ENCODE measurements at regions not wholly inside any gene's neighbourhood (a gene's known extent, or its start where the extent isn't known, plus 50 kb on each side); places are given as distances from the start of the nearest gene placed in this dataset.

GRCh38 chr5:147037515-147038205, 159.1 kb upstream of the PPP2R2B start:
- no peaks in the 10 kb centered on the region for H3K4me1 ChIP-seq
- no peak overlapping the region for H3K27ac ChIP-seq
- DNase-seq (ENCODE audit: low spot score in 2 of 2): no peak
- H3K9me3 ChIP-seq: no peaks in the 10 kb centered on the region
- H3K36me3 ChIP-seq: no peaks in the 10 kb centered on the region
- no peak overlapping the region for H3K4me3 ChIP-seq
- H3K27me3 ChIP-seq: no peaks in the 10 kb centered on the region
- 61% methylated on average over 3 of the region's 3 CpGs for WGBS
- no peak for TF ChIP-seq POLR2A (IDR thresholded peaks at IDR 0.05)

GRCh38 chr5:147040856-147041255, 162.3 kb upstream of the PPP2R2B start:
- H3K36me3 ChIP-seq: no peaks in the 10 kb centered on the region
- no peaks in the 10 kb centered on the region for H3K9me3 ChIP-seq
- no peaks in the 10 kb centered on the region for H3K4me1 ChIP-seq
- H3K27ac ChIP-seq: no peak overlapping the region
- 89% methylated on average over 3 of the region's 3 CpGs for WGBS
- H3K27me3 ChIP-seq: no peaks in the 10 kb centered on the region
- H3K4me3 ChIP-seq: no peak overlapping the region
- DNase-seq (ENCODE audit: low spot score in 2 of 2): no peak
- TF ChIP-seq CTCF (IDR thresholded peaks at IDR 0.05): no peak
- TF ChIP-seq EP300 (IDR thresholded peaks at IDR 0.05): no peak
- TF ChIP-seq POLR2AphosphoS5 (IDR thresholded peaks at IDR 0.05): no peak
- TF ChIP-seq POLR2A (IDR thresholded peaks at IDR 0.05): no peak

- WGBS: 56% methylated on average over 2 of the region's 2 CpGs
- no peaks in the 10 kb centered on the region for H3K36me3 ChIP-seq
- TF ChIP-seq POLR2AphosphoS5 (IDR thresholded peaks at IDR 0.05) (no peak), POLR2A (IDR thresholded peaks at IDR 0.05) (no peak)
Measured at GRCh38 chr5:147044572-147045273, 166.2 kb upstream of the PPP2R2B start.

GRCh38 chr5:147045290-147045689, 166.7 kb upstream of the PPP2R2B start:
- no peak overlapping the region for H3K27ac ChIP-seq
- H3K27me3 ChIP-seq: no peaks in the 10 kb centered on the region
- TF ChIP-seq POLR2A (IDR thresholded peaks at IDR 0.05) (no peak), CTCF (IDR thresholded peaks at IDR 0.05) (no peak), EP300 (IDR thresholded peaks at IDR 0.05) (no peak), POLR2AphosphoS5 (IDR thresholded peaks at IDR 0.05) (no peak)
- H3K36me3 ChIP-seq: no peaks in the 10 kb centered on the region
- no peak for DNase-seq (ENCODE audit: low spot score in 2 of 2)
- WGBS: 95% methylated on average over 3 of the region's 3 CpGs
- H3K4me1 ChIP-seq: no peaks in the 10 kb centered on the region
- H3K4me3 ChIP-seq: no peak overlapping the region
- no peaks in the 10 kb centered on the region for H3K9me3 ChIP-seq

More at GRCh38 chr5:147044572-147045273, 166.2 kb upstream of the PPP2R2B start:
- H3K27ac ChIP-seq: no peak overlapping the region
- no peaks in the 10 kb centered on the region for H3K27me3 ChIP-seq
- H3K4me1 ChIP-seq: no peaks in the 10 kb centered on the region
- no peak for DNase-seq (ENCODE audit: low spot score in 2 of 2)
- H3K9me3 ChIP-seq: no peaks in the 10 kb centered on the region
- no peak overlapping the region for H3K4me3 ChIP-seq

GRCh38 chr5:147046281-147046680, 167.7 kb upstream of the PPP2R2B start:
- WGBS: 89% methylated on average over 1 of the region's 1 CpG
- TF ChIP-seq CTCF (IDR thresholded peaks at IDR 0.05): no peak
- TF ChIP-seq POLR2A (IDR thresholded peaks at IDR 0.05): no peak
- no peak for TF ChIP-seq POLR2AphosphoS5 (IDR thresholded peaks at IDR 0.05)
- TF ChIP-seq EP300 (IDR thresholded peaks at IDR 0.05): no peak

GRCh38 chr5:147046894-147047293, 168.3 kb upstream of the PPP2R2B start:
- Histone ChIP-seq H3K27ac (no peak overlapping the region), H3K36me3 (no peaks in the 10 kb centered on the region), H3K27me3 (no peaks in the 10 kb centered on the region), H3K9me3 (no peaks in the 10 kb centered on the region), H3K4me1 (no peaks in the 10 kb centered on the region), H3K4me3 (no peak overlapping the region)
- no peak for DNase-seq (ENCODE audit: low spot score in 2 of 2)
- no peak for TF ChIP-seq POLR2AphosphoS5 (IDR thresholded peaks at IDR 0.05)

More at GRCh38 chr5:147046281-147046680, 167.7 kb upstream of the PPP2R2B start:
- no peaks in the 10 kb centered on the region for H3K9me3 ChIP-seq
- no peaks in the 10 kb centered on the region for H3K36me3 ChIP-seq
- H3K4me3 ChIP-seq: no peak overlapping the region
- H3K4me1 ChIP-seq: no peaks in the 10 kb centered on the region
- H3K27me3 ChIP-seq: no peaks in the 10 kb centered on the region
- no peak overlapping the region for H3K27ac ChIP-seq
- no peak for DNase-seq (ENCODE audit: low spot score in 2 of 2)

Measured in suprapubic skin (tissue), 4 donors.